ENCODE measurements at regions not wholly inside any gene's neighbourhood (a gene's known extent, or its start where the extent isn't known, plus 50 kb on each side); places are given as distances from the start of the nearest gene placed in this dataset.
A peak's percentile ranks its signal among the peaks of the same experiment; 100 is the strongest.

- no peak for DNase-seq (ENCODE audit: low read depth)
Measured at GRCh38 chr20:58162986-58163385, 65.5 kb downstream of the ANKRD60 start.

- no peak for DNase-seq (ENCODE audit: low read depth)
Measured at GRCh38 chr20:58161192-58161591, 67.3 kb downstream of the ANKRD60 start.

GRCh38 chr20:58160451-58161061 is 67.9 kb downstream of the ANKRD60 start:
- peak; percentile 30 for DNase-seq (ENCODE audit: low read depth)

GRCh38 chr20:58155148-58155925 is 73.1 kb downstream of the ANKRD60 start:
- DNase-seq (ENCODE audit: low read depth) = no peak

- no peak for DNase-seq (ENCODE audit: low read depth)
Measured at GRCh38 chr20:58154113-58154512, 74.3 kb downstream of the ANKRD60 start.

- no peak for DNase-seq (ENCODE audit: low read depth)
Measured at GRCh38 chr20:58153121-58153520, 75.3 kb downstream of the ANKRD60 start.

- no peak for DNase-seq (ENCODE audit: low read depth)
Measured at GRCh38 chr20:58150772-58151171, 77.7 kb downstream of the ANKRD60 start.

GRCh38 chr20:58149437-58150091 is 78.9 kb downstream of the ANKRD60 start:
- no peak for DNase-seq (ENCODE audit: low read depth)

- no peak for DNase-seq (ENCODE audit: low read depth)
Measured at GRCh38 chr20:58148891-58149290, 79.6 kb downstream of the ANKRD60 start.

- no peak for DNase-seq (ENCODE audit: low read depth)
Measured at GRCh38 chr20:58147628-58148370, 80.7 kb downstream of the ANKRD60 start.

GRCh38 chr20:58146746-58147140 is 81.7 kb downstream of the ANKRD60 start:
- no peak for DNase-seq (ENCODE audit: low read depth)

GRCh38 chr20:58146081-58146745 is 82.2 kb downstream of the ANKRD60 start:
- no peak for DNase-seq (ENCODE audit: low read depth)

- no peak for DNase-seq (ENCODE audit: low read depth)
Measured at GRCh38 chr20:58145506-58146080, 82.9 kb downstream of the ANKRD60 start.

- no peak for DNase-seq (ENCODE audit: low read depth)
Measured at GRCh38 chr20:58144096-58144495, 84.4 kb downstream of the ANKRD60 start.

GRCh38 chr20:58143531-58143930 is 84.9 kb downstream of the ANKRD60 start:
- DNase-seq (ENCODE audit: low read depth) = no peak

GRCh38 chr20:58142843-58143185 is 85.6 kb downstream of the ANKRD60 start:
- DNase-seq (ENCODE audit: low read depth) = no peak

- no peak for DNase-seq (ENCODE audit: low read depth)
Measured at GRCh38 chr20:58141971-58142842, 86.2 kb downstream of the ANKRD60 start.

GRCh38 chr20:58141496-58141895 is 87.0 kb downstream of the ANKRD60 start:
- DNase-seq (ENCODE audit: low read depth) = no peak

- no peak for DNase-seq (ENCODE audit: low read depth)
Measured at GRCh38 chr20:58140787-58141425, 87.5 kb downstream of the ANKRD60 start.

Data from non-pigmented ciliary epithelial cell (primary cell).